Ectodermal cell (in vitro differentiated cells): ENCODE measurements at regions not wholly inside any gene's neighbourhood (a gene's known extent, or its start where the extent isn't known, plus 50 kb on each side); places are given as distances from the start of the nearest gene placed in this dataset.

ENCODE experiments used
- H3K27ac ChIP-seq: 2 replicates; pipeline ENCODE4 v1.7.0; 2013; ENCODE audit warnings: mild to moderate bottlenecking, low read depth, low read length; ENCODE audit not compliant: insufficient read depth, poor library complexity, severe bottlenecking
- H3K27me3 ChIP-seq: 2 replicates; pipeline ENCODE4 v1.7.0; 2013; ENCODE audit warnings: mild to moderate bottlenecking, low read length; ENCODE audit not compliant: insufficient read depth, control insufficient read depth, poor library complexity, severe bottlenecking
- H3K36me3 ChIP-seq: one replicate; pipeline ENCODE4 v1.7.0; 2013; ENCODE audit warnings: low read length; ENCODE audit not compliant: control insufficient read depth, insufficient read depth
- H3K4me1 ChIP-seq: one replicate; pipeline ENCODE4 v1.7.0; 2013; ENCODE audit warnings: low read length; ENCODE audit not compliant: control insufficient read depth, insufficient read depth
- H3K4me3 ChIP-seq: 2 replicates; pipeline ENCODE4 v1.7.0; 2013; ENCODE audit warnings: low read depth, low read length, control low read depth; ENCODE audit not compliant: insufficient read depth
- H3K9me3 ChIP-seq: 2 replicates; pipeline ENCODE4 v1.7.0; 2013; ENCODE audit warnings: mild to moderate bottlenecking, low read length, moderate library complexity; ENCODE audit not compliant: control insufficient read depth
- WGBS, 2 experiments: methylation state at CpG; one replicate each; pipeline ENCODE4 v1.1.7; 2013; ENCODE audit warnings: missing lambda C conversion rate in 2 of 2; 5-methylcytosine and 5-hydroxymethylcytosine counted together

- H3K27me3 ChIP-seq = peaks cover 4% of the 10 kb centered on the region
- H3K9me3 ChIP-seq = no peaks in the 10 kb centered on the region
- peaks cover 9% of the 10 kb centered on the region for H3K4me1 ChIP-seq
- no peak overlapping the region for H3K27ac ChIP-seq
- H3K4me3 ChIP-seq = no peak overlapping the region
- 20 to 21% methylated on average over 25 of the region's 25 CpGs for WGBS, 2 experiments
- no peaks in the 10 kb centered on the region for H3K36me3 ChIP-seq
Observed at GRCh38 chr14:104291123-104292000, 153.0 kb downstream of the KIF26A start.

GRCh38 chr14:104292084-104292970, 153.9 kb downstream of the KIF26A start:
- Histone ChIP-seq H3K9me3 (no peaks in the 10 kb centered on the region), H3K27me3 (peaks cover 4% of the 10 kb centered on the region), H3K4me3 (no peak overlapping the region), H3K4me1 (peaks cover 9% of the 10 kb centered on the region), H3K36me3 (no peaks in the 10 kb centered on the region), H3K27ac (no peak overlapping the region)
- 64 to 65% methylated on average over 25 to 26 of the region's 28 CpGs for WGBS, 2 experiments

DNA sequence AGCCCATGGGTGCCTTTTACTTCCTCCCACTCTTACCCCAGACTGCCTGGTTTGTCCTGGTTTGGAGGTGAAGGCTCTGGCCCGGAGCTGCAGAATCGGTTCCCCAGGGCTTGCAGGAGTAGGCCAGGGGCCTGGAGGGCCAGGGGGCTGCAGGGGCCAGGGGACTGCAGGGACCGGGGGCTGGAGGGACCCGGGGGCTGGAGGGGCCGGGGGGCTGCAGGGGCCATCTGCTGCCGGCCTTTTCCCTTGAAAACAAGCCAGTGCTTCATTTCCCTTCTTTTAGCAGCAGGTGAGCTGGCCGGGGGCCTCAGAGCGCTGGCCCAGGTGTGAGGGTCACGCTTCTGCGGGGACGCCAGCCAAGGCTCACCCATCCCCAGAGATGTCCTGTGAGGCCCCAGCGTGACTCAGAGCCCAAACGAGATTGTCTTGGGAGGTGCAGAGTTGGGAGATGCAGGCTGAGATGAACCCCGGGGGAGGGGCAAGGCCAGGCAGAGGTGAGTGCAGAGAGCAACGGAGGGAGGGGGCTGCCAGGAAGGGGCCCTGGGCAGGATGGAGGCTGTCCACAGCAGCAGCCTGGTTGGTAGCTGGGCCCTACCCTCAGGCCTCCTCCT, 154.9 kb downstream of the KIF26A start:
- H3K9me3 ChIP-seq = no peaks in the 10 kb centered on the region
- H3K4me3 ChIP-seq = no peak overlapping the region
- no peak overlapping the region for H3K27ac ChIP-seq
- H3K4me1 ChIP-seq = peaks cover 9% of the 10 kb centered on the region
- H3K36me3 ChIP-seq = no peaks in the 10 kb centered on the region
- H3K27me3 ChIP-seq = no peaks in the 10 kb centered on the region
- WGBS, 2 experiments = 61 to 65% methylated on average over 15 of the region's 15 CpGs

DNA sequence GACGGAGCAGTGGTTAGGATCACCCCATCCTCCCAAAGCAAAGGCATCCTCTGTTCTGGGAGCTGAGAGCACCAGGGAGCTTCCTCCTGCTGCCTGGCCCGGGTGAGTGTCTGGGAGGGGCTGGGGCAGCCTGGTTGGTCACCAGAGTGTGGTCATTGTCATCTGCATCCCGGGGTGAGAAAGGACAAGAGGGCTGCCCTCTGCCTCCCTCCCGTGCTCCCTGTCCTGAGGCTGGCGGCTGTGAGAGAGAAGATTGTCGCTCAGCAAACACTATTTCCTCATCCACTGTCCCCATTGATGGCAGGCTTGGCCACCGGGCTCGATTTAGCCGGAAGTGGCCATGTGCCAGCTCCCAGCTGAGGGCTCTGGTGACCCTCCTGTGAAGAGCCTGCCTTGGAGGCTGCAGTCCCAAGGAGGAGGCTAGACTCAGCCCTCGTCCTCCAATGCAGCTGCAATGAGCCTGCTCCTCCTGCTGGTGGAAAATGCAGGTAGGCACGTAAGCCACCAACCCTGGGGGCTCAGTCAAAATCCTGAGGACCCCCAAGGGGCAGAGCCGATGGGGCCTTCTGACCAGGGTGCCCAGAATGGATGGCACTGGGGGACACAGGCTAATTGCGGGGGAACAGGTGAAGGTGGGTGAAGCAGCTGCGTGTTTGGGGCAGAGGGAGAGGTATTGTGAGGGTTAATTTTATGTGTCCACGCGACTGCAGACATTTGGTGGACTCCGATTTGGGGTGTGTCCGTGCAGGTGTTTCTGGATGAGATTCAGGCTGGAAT, 155.7 kb downstream of the KIF26A start:
- H3K36me3 ChIP-seq = no peaks in the 10 kb centered on the region
- no peak overlapping the region for H3K4me3 ChIP-seq
- WGBS, 2 experiments = 81 to 82% methylated on average over 18 of the region's 18 CpGs
- no peaks in the 10 kb centered on the region for H3K9me3 ChIP-seq
- H3K27me3 ChIP-seq = no peaks in the 10 kb centered on the region
- H3K27ac ChIP-seq = no peak overlapping the region
- peaks cover 9% of the 10 kb centered on the region for H3K4me1 ChIP-seq

- Histone ChIP-seq H3K4me3 (no peak overlapping the region), H3K9me3 (no peaks in the 10 kb centered on the region), H3K4me1 (peaks cover 9% of the 10 kb centered on the region), H3K27ac (no peak overlapping the region), H3K36me3 (no peaks in the 10 kb centered on the region), H3K27me3 (no peaks in the 10 kb centered on the region)
- 92 to 93% methylated on average over 11 of the region's 11 CpGs for WGBS, 2 experiments
Observed at GRCh38 chr14:104294628-104294982, 156.2 kb downstream of the KIF26A start.

DNA sequence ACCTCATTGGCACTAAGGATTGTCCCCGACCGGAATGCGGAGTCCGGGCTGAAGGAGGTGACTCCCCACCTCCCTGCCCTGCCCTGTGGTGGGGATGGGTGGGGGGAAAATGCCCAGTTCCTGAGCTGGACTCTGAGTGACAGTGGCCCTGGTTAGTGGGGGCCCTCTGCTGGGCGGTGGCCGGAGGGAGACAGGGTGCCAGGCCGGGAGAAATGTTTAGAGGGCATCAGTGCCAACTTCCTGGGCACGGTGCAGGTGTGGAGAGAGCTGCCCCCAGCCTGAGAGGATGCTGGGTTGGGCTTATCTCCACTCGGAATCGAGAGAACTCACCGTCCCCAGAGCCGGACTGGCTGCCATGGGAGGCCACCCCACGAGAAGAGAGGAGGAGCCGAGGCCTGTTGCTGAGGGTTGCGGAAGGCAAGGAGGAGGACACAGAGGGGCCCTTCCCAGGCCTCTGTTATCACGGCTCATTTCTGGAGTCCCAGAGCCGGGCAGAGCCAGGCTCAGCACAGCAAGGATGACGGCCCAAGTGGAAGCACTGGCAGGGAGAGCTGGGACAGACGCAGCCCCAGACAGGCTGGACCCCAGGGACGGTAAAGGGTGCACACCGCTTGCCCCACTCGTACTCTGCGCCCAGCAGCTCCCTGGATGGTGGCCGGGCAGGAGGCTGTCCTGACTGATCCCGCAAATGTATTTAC, 156.7 kb downstream of the KIF26A start:
- H3K4me3 ChIP-seq = no peak overlapping the region
- H3K27me3 ChIP-seq = no peaks in the 10 kb centered on the region
- no peak overlapping the region for H3K27ac ChIP-seq
- H3K9me3 ChIP-seq = no peaks in the 10 kb centered on the region
- WGBS, 2 experiments = 86 to 89% methylated on average over 25 of the region's 25 CpGs
- H3K4me1 ChIP-seq = peaks cover 9% of the 10 kb centered on the region
- no peaks in the 10 kb centered on the region for H3K36me3 ChIP-seq

DNA sequence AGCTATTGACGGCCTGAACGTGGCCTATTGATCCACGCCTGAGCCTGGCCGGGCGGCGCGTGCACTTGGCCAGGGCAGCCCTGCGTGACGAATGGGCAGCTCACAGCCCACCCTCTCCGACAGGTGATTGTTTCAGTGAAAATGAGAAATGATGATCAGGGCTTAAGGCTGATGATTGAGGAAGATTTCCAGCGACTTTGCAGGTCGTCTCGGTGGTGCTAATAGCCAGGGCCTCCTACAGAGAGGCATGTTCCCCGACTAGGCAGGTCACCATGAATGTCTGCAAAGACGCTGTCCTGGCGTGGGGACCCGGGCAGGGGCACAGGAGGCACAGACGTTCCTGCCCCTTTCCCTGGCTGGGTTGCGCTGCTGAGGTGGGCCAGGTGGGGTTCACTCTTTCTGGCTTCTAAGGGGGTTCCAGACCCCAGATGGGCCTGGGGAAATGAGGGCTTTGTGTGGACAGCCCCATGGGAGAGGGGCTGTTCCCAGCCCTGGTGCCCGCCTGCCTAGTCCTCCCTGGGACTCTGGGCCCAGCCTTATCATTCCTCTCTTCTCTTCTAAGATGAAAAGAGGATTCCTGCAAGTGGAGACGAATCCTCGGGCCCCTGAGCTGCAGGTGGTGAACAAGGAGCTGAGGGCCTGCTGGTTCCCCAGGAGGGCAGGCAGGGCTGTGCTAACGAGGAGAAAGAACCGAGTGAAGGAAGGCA, 157.4 kb downstream of the KIF26A start:
- WGBS, 2 experiments = 83 to 88% methylated on average over 24 of the region's 24 CpGs
- H3K9me3 ChIP-seq = no peaks in the 10 kb centered on the region
- no peaks in the 10 kb centered on the region for H3K36me3 ChIP-seq
- H3K4me1 ChIP-seq = peaks cover 9% of the 10 kb centered on the region
- H3K27ac ChIP-seq = no peak overlapping the region
- no peak overlapping the region for H3K4me3 ChIP-seq
- no peaks in the 10 kb centered on the region for H3K27me3 ChIP-seq

- no peak overlapping the region for H3K4me3 ChIP-seq
- no peak overlapping the region for H3K27ac ChIP-seq
- peaks cover 5% of the 10 kb centered on the region for H3K4me1 ChIP-seq
- H3K36me3 ChIP-seq = no peaks in the 10 kb centered on the region
- no peaks in the 10 kb centered on the region for H3K9me3 ChIP-seq
- WGBS, 2 experiments = 92 to 94% methylated on average over 26 of the region's 26 CpGs
- H3K27me3 ChIP-seq = no peaks in the 10 kb centered on the region
Observed at GRCh38 chr14:104296388-104297312, 158.3 kb downstream of the KIF26A start.
